PFSK-1 (cell line): ENCODE measurements at regions not wholly inside any gene's neighbourhood (a gene's known extent, or its start where the extent isn't known, plus 50 kb on each side); places are given as distances from the start of the nearest gene placed in this dataset.

Source experiments
- FOXP2 ChIP-seq: optimal IDR thresholded peaks from 2 replicates; pipeline ENCODE3; 2011; ENCODE audit warnings: borderline replicate concordance, control low read depth, inconsistent platforms; ENCODE audit not compliant: insufficient read depth; ENCODE audit errors: extremely low read length, extremely low read depth
- POLR2AphosphoS5 ChIP-seq: IDR thresholded peaks from 2 replicates; pipeline ENCODE4 v1.6.1; 2012; ENCODE audit warnings: low read depth, mild to moderate bottlenecking, control low read depth, low read length, moderate library complexity
- SIN3A ChIP-seq: IDR thresholded peaks from 2 replicates; pipeline ENCODE4 v1.6.1; 2012; ENCODE audit warnings: mild to moderate bottlenecking, low read length, moderate library complexity, borderline replicate concordance; ENCODE audit not compliant: insufficient read depth
- TAF1 ChIP-seq: IDR thresholded peaks from 2 replicates; pipeline ENCODE4 v1.6.1; 2012; ENCODE audit warnings: low read length, control low read depth, borderline replicate concordance; ENCODE audit not compliant: insufficient read depth
- TF ChIP-seq, protein P1 (sequence below), 2 experiments: IDR thresholded peaks; 2 replicates each; pipeline versions ENCODE4 v1.6.1 to v1.8.0; 2011 to 2012; ENCODE audit warnings: low read depth in 2 of 2, low read length in 2 of 2, control low read depth in 1 of 2, inconsistent platforms in 1 of 2, mild to moderate bottlenecking in 1 of 2, moderate library complexity in 1 of 2; ENCODE audit not compliant: insufficient read depth in 1 of 2

DNA sequence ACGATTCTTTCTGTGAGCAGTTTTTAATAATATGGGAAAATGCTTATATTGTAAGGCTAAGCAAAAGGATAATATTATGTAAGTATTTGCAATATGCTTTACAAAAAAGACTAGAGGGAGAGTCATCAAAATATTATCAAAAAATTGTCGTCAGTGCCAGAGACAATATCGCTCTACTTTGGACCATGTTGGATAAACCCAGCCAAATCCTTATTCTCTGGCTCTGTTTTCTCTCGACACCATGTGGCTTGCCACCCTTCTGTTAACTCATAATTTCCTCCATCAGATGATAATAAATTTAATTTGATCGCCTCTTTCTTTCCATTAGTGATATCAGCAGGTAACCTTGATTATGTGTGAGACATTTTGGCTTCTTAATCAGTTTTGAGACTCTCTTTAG is 129.9 kb downstream of the CDC42EP3 start:
- TF ChIP-seq, protein P1, sequence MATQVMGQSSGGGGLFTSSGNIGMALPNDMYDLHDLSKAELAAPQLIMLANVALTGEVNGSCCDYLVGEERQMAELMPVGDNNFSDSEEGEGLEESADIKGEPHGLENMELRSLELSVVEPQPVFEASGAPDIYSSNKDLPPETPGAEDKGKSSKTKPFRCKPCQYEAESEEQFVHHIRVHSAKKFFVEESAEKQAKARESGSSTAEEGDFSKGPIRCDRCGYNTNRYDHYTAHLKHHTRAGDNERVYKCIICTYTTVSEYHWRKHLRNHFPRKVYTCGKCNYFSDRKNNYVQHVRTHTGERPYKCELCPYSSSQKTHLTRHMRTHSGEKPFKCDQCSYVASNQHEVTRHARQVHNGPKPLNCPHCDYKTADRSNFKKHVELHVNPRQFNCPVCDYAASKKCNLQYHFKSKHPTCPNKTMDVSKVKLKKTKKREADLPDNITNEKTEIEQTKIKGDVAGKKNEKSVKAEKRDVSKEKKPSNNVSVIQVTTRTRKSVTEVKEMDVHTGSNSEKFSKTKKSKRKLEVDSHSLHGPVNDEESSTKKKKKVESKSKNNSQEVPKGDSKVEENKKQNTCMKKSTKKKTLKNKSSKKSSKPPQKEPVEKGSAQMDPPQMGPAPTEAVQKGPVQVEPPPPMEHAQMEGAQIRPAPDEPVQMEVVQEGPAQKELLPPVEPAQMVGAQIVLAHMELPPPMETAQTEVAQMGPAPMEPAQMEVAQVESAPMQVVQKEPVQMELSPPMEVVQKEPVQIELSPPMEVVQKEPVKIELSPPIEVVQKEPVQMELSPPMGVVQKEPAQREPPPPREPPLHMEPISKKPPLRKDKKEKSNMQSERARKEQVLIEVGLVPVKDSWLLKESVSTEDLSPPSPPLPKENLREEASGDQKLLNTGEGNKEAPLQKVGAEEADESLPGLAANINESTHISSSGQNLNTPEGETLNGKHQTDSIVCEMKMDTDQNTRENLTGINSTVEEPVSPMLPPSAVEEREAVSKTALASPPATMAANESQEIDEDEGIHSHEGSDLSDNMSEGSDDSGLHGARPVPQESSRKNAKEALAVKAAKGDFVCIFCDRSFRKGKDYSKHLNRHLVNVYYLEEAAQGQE (IDR thresholded peaks at IDR 0.05; ENCODE audit: insufficient read depth in 1 of 2, low read depth in 2 of 2, low read length in 2 of 2): no peak
- no peak for TF ChIP-seq FOXP2
- TF ChIP-seq POLR2AphosphoS5: no peak
- TF ChIP-seq TAF1: no peak
- no peak for TF ChIP-seq SIN3A

DNA sequence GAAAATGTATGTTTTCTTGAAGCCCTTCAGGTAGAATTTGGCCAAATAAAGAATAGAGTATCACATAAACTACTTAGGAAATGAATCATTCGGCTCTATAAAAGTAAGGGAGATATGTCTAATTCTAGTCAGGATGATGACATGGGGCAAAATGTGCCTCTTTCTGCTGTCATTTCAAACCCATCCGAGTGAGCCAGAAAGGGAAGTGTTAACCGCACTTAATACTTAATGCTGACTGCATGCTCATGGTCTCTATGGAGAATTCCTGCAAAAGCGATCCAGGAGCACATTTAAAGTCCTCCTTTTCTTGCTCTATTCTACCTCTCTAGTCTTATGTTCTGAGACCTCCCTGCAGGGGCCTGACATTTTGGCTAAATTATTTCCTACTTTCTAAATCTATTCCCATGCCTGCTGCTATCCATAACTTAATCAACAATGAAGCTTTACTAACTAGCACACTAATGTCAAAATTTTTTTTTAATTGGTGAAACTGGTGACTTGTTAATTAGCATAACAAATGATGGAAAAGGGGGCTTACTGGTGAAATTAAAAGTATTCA is 127.4 kb downstream of the CDC42EP3 start:
- TF ChIP-seq FOXP2: no peak
- TF ChIP-seq SIN3A: no peak
- TF ChIP-seq, protein P1 (IDR thresholded peaks at IDR 0.05; ENCODE audit: insufficient read depth in 1 of 2, low read depth in 2 of 2, low read length in 2 of 2): no peak
- no peak for TF ChIP-seq POLR2AphosphoS5
- no peak for TF ChIP-seq TAF1

DNA sequence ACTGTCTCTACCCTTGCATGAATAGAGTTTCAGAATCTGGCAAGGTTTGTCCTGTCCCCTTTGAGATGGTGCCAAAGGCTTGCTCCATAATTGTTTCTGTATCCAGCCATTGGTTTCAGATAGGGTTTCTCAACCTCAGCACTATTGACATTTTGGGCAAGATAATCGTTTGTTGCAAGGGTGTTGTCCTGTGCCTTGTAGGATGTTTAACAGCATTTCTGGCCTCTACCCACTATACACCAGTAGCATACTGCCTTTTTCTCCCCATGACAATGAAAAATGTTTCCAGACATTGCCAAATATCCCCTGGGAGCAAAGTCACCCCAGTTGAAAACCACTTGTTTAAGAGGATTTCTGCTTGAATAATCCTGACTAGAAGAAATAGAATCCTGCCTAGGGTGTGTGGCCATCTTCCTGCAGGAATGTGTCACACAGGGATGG is 126.8 kb downstream of the CDC42EP3 start:
- TF ChIP-seq FOXP2 (no peak), TAF1 (no peak)

DNA sequence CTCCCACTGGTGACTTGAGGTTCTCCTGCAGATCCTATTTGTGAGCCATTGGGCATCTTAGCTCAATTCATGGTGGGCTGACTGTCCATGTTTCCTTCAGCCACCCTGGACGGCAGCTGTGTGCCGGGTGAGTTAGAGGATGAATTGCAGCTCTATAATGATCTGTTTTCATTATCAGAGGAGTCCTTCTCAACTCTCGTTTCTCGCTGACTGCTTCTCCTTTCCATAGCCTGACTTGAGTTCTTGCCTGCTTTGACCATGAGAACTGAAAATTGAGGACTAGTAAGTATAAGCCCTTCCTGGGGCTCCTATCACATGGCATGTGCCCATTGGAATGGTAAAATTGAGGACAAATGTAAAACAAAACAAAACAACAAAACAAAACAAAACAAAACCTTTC is 121.8 kb downstream of the CDC42EP3 start:
- no peak for TF ChIP-seq FOXP2
- TF ChIP-seq, protein P1 (IDR thresholded peaks at IDR 0.05; ENCODE audit: insufficient read depth in 1 of 2, low read depth in 2 of 2, low read length in 2 of 2): no peak
- TF ChIP-seq TAF1: no peak
- TF ChIP-seq SIN3A: no peak
- TF ChIP-seq POLR2AphosphoS5: no peak

DNA sequence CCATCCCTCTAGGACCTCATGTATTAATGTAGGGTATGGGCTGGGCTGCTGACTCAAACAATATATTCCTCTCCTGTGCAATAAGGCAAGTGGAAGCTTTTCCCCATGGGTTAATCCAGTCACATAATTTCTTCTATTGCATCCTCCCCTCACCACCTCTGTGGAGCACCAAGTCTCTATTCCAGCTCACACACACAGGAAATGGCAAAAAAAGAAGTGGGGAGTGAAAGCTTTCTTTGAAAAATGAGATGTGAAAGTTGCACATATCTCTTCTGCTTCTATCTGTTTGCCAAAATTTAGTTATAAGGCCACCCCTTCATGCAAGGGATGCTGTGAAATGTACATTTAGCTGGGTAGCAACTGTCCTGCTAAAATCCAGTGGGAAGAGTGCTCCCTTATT is 121.3 kb downstream of the CDC42EP3 start:
- TF ChIP-seq, protein P1 (IDR thresholded peaks at IDR 0.05; ENCODE audit: insufficient read depth in 1 of 2, low read depth in 2 of 2, low read length in 2 of 2): no peak
- no peak for TF ChIP-seq POLR2AphosphoS5
